ENCODE measurements at regions not wholly inside any gene's neighbourhood (a gene's known extent, or its start where the extent isn't known, plus 50 kb on each side); places are given as distances from the start of the nearest gene placed in this dataset.

- TF ChIP-seq TEAD4 (IDR thresholded peaks at IDR 0.05; ENCODE audit: low read depth, low read length), result peak; percentile 51; the same call in 1 of the 2 replicates
- no peak for TF ChIP-seq EP300 (IDR thresholded peaks at IDR 0.05; ENCODE audit: borderline replicate concordance in 1 of 2, low read depth in 2 of 2, low read length in 2 of 2)
- no peak for TF ChIP-seq EGR1 (IDR thresholded peaks at IDR 0.05; ENCODE audit: borderline replicate concordance, low read depth, low read length)
- TF ChIP-seq MAX (IDR thresholded peaks at IDR 0.05), result no peak
- no peak for TF ChIP-seq SP4 (IDR thresholded peaks at IDR 0.05; ENCODE audit: low read length)
Observed at GRCh38 chr11:79727221-79727620, 286.4 kb upstream of the TENM4 start (continued).

All from H1 (cell line).